ENCODE measurements at regions not wholly inside any gene's neighbourhood (a gene's known extent, or its start where the extent isn't known, plus 50 kb on each side); places are given as distances from the start of the nearest gene placed in this dataset.

DNA sequence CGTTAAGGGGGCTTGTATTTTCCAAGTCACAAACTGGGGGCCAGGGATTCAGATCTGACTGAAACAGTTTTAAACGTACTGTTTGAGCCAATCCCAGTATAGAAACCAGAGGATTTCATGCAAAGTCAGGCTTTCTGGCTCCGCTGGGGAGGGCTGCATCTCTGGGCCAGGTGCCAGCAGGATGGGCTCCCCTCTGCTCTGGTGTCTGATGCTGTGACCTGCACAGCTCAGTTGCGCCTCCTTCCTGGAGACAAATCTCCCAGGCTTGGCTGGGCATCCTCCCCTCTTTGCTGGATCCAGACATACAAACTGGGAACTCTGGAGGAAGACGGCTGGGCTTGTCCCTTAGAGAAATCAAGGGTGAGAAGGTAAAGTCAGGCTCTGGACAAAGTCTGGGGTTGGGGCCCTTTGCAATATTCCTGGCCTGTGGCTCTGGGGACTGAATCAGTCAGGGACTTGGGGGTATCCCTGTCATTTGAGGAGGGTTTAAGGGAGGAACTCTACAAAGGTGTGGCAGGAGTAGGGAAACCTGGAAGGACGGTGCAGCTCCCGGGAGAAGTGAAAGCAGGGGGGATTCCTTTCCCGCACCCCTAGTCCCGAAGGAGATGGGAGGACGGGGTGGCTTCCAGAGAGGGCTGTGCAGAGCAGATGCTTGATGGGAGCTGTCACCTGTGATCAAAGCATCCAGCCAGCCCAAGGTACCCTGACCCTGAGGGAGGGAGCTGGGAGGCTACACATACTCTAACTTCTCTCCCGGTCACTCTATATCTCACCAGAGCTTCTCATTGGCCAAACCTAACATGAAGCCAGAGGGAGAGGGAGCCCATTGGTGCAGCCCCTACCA is 114.8 kb upstream of the ATP2B2 start:
- intact Hi-C loops (cut with DNase I): no loop called here
- DNase-seq (ENCODE audit: low spot score): peak; percentile 64

DNA sequence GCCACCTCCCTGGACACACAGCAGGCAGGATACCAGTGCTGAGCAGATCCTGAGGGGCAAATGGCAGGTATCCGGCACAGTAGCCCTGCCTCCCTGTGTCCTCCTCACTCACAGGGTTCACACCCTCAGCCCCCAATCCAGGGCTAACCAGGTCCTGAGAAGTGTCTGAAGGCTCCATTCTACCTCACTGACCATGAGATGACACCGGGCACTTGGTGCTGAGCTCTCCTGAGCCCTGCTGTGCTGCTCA is 115.4 kb upstream of the ATP2B2 start:
- intact Hi-C loops (cut with DNase I): no loop called here
- DNase-seq (ENCODE audit: low spot score): no peak

DNA sequence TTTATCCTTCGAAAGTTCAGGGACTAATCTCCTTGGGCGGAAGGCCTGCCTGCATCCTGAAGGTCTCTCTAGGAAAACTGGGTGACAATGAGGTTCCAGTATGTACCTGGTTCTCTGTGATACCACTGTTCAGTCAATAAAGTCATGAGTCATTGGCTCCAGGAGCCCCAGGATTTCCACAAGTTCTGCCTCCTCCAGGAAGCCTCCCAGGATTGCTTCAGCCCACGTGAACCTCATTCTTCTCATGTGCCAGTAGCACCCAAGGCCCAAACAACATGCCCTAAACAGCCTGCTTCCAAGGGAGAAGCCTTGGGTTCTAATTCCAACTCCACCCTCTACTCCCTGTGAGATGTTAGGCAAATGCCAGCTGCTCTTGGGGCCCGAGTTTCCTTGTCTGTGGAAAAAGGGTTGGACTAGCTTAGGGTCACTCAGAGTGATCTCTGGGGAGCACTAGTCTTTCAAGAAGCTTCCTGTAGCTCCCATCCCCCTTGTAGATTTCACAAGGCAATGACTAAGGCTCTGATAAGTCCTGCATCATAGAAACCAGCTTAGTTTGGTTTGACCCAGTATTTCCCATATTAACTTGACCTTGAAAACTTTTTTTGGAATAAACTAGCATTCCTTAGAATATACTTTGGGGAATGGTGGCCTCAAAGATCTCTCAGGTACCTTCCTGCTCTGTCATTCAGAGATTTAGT is 118.3 kb upstream of the ATP2B2 start:
- intact Hi-C loops (cut with DNase I): no loop called here
- no peak for DNase-seq (ENCODE audit: low spot score)

DNA sequence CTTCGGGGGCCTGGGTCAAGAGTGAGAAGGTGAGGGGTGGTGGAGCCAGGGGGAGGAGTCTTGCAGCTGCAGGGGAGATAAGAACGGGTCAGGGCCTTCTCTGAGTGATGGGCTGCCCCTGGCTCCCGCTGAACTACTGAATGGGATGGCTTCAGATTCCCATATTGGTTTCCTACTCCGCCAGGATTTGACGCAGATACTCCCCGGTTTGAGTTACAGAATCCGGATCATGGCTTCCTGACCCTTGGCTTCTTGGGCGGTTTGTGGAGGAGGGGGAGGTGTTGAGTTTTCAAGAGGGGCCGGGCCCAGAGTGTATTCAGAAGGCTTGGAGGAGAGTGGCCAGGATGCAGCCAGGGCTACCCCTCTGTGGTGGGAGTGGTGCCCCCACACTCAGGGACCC is 119.9 kb upstream of the ATP2B2 start:
- intact Hi-C loops (cut with DNase I): no loop called here
- DNase-seq (ENCODE audit: low spot score): no peak

DNA sequence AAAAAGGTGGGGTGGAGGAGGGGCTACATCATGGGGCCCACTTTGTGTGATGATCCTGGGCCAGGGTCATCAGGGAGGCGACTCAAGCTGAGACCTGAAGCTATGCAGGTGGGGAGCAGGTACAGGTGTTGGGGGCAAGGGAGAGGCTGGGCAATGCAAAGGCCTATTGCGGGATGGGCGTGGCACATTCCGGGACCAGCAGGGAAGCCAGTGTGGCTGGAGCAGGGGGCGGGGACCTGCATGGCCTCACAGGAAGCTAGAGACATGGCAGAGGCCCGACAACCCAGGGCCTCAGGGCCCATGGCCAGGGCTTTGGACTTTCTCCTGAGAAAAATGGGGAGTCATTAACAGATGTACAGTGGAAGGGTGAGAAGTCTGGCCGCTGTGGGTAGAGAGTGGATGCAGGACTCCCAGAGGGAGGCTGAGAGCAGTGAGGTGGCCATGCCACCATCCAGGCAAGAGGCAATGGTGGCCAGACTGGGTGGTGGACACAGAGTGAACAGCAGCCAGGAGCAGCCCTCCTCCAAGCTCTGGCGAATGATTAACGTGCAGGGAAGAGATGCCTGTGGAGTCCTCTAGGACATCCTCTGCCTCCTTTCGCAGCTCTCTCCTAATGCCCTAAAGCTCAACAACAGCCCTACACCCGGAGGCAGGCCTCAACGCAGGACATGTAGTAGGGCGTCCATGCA is 122.6 kb upstream of the ATP2B2 start:
- intact Hi-C loops (cut with DNase I): no loop called here

DNA sequence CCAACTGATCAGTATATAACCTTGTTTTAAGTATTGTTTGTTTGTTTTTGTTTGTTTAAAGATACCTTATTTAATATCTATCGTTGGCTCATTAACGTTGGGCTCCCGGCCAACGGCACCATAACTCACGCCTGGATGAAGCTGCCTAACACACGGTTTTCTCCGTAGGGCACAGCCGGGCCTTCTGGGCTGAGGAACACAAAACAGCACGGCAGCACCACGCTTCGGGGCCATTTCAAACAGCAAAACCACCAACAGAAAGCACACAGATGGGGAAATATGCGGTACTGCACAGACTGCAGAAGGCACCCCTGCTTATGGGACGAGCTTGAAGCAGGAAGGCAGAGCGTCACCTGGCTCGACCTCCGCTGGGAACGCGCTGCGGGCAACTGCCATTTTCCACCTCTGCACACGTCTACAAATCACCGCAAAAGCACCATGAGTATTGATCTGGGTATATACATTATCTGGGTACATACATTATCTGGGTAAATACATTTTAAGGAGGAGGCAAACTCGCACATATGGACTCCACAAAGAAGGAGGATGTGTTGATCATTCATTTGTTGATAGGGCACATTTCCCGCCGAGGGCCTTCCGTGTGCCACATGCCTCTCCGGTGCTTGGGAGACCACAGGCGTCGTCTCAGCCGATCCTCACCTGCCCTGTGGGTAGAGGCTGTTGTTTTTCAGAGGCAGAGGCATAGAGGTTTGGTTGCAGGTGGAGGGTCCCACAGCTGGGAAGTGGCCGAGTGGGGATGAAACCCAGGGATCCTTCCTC is 123.7 kb upstream of the ATP2B2 start:
- intact Hi-C loops (cut with DNase I): no loop called here
- peak; percentile 51 for DNase-seq (ENCODE audit: low spot score)

More for the DNA sequence above, 122.6 kb upstream of the ATP2B2 start:
- peak; percentile 47 for DNase-seq (ENCODE audit: low spot score)

DNA sequence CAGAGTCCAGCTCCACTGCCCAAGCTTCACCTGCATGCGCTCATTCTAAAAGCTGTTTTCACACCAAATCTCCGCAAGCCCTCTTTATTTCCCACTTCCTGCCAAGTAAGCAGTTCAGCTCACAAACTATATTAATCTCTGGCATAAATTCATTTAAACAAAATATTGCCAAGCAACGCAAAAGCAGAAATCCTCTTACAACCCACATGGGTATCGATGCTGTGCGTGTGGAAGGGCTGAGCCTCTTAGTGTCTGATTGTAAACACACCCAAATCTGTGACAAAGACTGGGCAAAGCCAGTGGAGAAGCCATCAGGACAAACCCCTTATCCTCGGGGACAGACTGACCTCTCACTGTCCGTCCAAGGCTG is 124.3 kb upstream of the ATP2B2 start:
- DNase-seq (ENCODE audit: low spot score): peak; percentile 31
- intact Hi-C loops (cut with DNase I): no loop called here

DNA sequence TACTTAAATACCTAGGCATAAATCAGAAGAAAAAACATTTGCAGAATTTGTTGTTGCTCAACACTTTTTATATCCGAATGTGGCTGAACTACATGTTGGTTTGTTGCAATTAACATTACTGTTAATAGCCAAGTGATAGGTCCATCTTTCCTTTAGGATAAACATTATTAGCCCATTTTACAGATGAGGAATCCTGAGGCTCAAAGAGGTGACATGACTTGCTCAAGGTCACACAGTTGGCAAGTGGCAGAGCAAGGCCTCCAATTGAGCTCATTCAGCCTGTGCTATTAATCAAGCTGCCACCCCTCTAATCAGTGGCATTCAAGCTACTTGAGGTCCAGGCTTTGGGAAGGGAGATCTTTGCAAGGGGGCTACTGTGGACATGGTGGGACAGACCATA is 125.8 kb upstream of the ATP2B2 start:
- peak; percentile 26 for DNase-seq (ENCODE audit: low spot score)
- intact Hi-C loops (cut with DNase I): no loop called here

DNA sequence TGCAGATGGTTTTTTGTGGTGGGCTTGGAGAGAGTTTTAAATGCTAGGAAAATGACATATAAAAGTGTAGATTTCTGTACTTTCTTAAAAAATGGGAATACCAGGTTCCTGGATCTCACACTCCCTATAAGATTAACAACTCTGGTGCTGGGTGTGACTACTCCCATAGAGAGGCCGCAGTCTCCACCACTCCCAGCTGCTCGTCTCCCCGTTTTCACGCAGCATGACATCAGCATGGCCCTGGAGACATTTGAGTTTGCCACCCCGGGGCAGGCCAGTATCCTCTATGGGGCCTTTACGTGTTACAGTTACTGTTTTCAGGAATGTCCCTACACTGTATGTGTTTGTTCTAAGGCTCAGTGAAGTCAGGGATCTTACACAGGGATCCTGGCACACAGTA is 126.7 kb upstream of the ATP2B2 start:
- DNase-seq (ENCODE audit: low spot score): no peak
- intact Hi-C loops (cut with DNase I): no loop called here

DNA sequence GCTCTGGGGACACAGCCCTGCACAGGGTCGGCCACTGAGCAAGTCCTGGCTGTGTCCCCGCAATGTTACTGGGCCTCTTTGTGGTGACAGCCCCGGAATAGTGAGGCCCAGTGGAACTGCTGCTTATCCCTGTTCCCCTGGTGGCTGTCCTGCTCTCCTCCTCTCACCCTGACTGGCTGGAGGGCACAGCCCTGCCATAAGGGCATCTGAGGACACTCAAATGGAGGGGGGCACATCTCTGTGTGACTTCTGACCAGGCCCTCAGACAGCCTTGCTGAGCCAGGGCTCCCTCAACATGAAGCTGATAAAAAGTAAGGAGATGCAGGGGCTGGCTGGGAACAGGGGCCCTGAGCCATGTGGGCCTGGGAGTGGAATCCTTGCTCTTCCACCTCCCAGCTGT is 127.4 kb upstream of the ATP2B2 start:
- no peak for DNase-seq (ENCODE audit: low spot score)
- intact Hi-C loops (cut with DNase I): no loop called here

DNA sequence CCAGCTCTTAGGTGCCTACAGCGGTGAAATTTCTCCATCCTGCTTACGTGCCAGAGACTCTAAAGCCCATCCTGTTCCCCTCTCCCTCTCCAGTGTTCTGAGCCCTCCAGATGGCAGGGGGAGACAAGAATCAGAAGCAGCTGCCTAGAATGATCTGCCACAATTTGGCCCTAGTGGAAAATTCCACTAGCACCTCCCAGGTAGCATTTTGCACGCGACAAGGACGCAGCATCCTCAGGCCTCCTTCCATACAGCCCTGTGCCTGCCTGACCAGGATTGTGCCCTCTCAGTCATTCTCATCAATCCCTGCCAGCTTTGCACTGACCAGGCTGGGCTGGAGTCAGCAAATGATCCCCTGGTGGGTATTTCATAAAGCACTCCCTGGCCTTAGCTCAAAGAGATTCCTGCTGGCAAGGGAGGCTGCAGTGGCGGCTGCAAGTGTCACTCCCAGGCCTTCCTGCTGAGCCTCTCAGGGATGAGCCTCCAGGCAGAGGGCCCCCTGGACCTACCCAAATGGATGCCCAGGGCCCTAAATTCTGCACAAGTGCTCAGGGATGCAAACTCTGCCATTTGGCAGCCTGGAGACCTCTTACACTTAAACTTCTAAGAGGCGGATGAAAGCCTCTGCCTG is 130.2 kb upstream of the ATP2B2 start:
- intact Hi-C loops (cut with DNase I): no loop called here
- DNase-seq (ENCODE audit: low spot score): peak; percentile 39

DNA sequence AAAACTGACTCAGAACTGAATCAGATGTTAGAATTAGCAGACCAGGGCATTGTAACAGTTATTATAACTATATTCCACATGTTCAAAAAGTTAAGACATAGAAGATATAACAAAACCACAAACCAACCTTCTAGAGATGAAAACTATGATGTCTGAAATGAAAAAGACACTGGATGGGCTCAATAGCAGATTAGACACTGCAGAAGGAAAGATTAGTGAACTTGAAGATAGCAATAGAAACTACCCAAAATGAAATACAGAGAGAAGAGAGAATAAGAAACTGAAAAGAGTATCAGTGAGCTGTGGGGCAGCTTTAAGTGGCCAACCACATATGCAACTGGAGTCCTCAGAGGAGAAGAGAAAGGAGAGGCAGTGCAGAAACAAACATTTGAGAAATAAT is 132.0 kb upstream of the ATP2B2 start:
- intact Hi-C loops (cut with DNase I): no loop called here
- no peak for DNase-seq (ENCODE audit: low spot score)

DNA sequence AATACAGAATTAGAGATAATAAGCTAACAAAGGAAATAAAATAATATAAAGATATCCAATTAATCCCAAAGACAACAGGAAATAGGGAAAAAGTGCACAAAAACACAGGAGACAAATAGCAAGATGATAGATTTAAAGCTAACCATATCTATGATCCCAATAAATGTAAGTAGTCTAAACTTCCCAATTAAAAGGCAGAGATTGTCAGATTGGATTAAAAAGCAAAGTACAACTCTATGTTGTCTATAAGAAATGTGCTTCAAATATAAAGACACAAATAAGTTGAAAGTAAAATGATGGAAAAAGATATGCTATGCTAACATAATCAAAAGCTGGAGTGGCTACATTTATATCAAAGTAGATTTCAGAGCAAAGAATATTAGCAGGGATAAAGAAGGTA is 133.1 kb upstream of the ATP2B2 start:
- no peak for DNase-seq (ENCODE audit: low spot score)
- intact Hi-C loops (cut with DNase I): no loop called here

DNA sequence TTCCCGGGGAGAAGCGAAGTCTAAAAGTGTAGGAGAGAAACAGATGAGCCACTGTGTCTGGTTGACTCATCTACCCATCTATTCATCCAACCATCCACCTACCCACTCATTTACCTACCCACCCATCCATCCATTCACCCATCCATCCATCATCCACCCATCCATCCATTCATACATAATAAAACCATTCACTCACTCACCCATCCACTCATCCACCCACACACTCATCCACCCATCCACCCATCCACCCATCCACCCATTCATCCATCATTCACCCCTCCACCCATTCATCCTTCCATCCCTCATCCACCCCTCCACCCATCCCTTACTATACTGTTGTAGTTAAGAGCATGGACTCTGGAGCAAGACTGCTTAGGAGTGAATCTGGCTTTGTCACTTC is 136.4 kb upstream of the ATP2B2 start:
- no peak for DNase-seq (ENCODE audit: low spot score)

DNA sequence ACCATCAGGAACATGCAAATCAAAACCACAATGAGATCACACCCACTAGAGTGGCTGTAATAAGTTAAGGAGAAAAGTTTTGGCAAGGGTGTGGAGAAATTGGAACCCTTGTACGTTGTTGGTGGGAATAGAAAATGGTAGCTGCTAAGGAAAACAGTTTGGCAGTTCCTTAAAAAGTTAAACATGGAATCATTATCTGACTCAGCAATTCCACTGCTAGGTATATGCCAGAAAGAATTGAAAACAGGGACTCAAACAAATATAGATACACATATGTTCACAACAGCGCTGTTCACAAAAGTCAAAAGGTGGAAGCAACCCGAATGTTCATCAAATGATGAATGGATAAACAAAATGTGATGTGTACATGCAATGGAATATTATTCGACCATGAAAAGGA is 138.8 kb upstream of the ATP2B2 start:
- DNase-seq (ENCODE audit: low spot score): no peak
- intact Hi-C loops (cut with DNase I): no loop called here

More for the DNA sequence above, 136.4 kb upstream of the ATP2B2 start:
- intact Hi-C loops (cut with DNase I): no loop called here

DNA sequence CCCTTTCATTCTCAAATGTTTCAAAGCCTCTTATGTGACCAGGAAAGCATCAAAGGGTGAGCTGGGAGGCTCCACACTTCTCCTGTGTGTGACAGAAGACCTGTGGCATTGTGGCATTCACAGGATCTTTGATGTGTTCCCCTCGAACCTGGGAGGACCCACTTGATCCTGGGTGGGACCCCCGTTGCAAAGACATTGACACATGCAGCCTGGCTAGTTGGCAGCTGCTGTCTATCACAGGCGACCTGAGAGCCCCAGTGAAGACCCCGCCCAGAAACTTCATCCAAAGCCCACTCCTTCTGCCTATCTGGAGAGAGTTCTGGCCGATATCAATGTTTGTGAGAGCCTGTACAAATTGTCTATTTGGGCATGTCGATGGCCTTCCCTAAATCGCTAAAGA is 140.4 kb upstream of the ATP2B2 start:
- intact Hi-C loops (cut with DNase I): no loop called here
- peak; percentile 24 for DNase-seq (ENCODE audit: low spot score)

DNA sequence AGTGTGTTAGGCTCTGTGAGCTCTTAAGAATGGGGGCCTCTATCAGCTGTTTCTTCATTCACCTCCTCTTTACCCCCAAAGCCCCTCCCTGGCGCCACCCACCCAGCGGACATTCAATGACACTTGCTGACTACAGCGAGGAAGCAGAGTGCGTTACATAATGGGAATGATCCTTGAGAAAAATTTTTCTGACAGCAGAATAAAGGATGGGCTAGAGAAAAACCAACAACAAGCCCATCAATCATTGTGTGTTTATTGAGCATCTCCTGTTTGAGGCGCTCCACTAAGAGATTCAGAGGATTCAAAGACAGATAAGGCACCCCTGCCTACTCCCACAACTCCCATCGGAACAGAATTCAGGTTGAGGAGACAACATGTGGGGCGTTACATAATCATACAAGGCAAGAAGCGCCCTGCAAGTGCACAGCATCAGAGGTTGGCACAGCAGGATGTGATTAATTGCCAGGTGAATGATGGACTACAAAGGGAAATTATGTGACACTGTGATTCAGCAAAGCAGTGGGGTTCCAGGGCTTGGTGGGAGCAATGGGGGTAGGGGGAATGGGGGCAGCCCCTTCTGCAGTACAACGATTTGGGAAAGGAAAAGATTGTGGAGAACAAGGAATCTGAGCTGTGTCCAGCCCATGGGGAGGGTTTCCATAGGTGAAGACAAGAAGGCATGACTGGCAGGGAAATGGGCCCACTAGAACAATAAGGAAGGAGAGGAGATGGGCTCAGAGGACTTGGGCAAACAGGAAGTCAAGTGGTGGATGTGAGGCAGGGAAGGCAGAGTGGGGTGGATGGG is 141.3 kb upstream of the ATP2B2 start:
- DNase-seq (ENCODE audit: low spot score): peak; percentile 54

DNA sequence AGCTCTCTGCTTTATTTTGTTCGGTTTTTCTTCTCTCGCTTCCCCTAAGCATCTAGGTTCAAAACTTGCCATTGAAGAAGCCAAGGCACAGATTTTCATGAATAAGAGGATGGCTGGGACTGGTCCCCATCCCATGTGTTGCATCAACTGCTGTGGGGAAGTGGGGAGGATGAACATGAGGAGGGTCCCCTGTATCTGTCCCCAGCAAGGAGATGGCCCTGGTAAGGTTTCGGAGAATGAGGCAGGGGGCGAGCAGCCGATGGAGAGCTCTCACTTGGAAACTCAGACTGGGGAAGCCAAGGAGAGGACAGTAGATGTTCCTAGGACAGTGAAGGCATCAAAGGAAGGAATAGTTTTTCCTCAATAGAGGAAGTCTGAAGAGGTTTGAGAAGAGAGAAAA is 142.0 kb upstream of the ATP2B2 start:
- DNase-seq (ENCODE audit: low spot score): no peak
- intact Hi-C loops (cut with DNase I): no loop called here

More for the DNA sequence above, 141.3 kb upstream of the ATP2B2 start:
- intact Hi-C loops (cut with DNase I): no loop called here

DNA sequence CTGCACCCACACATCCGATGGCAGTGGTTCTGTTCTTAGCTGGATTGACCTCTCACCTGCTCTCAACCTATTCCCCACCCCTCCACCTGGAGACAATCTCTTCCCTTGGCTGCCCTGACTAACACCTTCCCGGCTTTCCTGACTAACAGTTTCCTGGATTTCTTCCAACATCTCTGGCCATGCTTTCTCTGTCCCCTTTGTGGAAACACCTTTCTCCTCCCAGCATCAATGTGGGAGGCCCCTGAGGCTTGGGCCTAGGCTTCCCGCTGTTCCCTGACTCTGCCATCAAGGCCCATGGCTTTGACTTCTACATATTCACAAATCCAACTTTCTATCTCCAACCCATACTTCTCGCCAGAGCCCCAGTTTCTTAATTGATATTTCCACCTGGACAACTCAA is 142.8 kb upstream of the ATP2B2 start:
- peak; percentile 47 for DNase-seq (ENCODE audit: low spot score)
- intact Hi-C loops (cut with DNase I): no loop called here

Data from cardiac septum (tissue), 1 donor.